ENCODE measurements at regions not wholly inside any gene's neighbourhood (a gene's known extent, or its start where the extent isn't known, plus 50 kb on each side); places are given as distances from the start of the nearest gene placed in this dataset.

DNA sequence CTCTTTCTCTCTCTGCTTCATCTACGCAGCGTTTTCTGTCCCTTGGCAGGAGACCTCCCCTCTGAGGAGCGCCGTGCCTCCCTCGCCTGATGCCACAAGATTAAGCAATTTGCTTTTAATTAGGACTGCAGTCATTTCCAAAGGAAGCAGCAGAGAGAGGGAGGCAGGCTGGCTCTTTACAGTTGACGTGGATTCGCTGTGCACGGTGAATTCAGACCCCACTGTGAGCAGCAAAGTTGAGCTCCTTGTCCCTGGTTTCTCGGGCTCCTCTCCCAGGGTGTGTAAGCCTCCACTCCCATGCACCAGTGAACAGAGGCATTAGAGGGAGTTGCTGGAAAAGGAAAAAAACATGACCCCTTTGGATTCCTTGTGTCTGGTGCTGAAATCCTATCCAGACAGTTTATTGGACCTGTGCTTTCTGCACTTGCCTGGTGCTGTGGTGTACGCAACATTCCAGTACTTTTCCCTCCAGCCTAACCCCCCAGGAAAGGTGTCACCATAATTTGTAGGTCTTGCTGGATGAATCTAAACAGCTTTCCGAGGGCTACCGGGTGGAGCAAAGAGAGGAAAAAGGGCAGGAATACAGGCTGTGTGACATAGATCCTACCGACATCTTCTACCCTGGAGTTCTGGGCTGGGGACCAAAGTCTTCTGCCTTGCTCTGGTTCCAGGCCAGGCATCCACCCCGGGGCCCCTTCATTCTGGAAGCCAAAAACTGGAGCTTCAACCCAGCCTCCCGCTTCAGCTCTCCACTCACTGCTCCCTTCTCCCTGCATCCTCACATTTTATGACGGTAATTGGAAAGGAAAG lies 171.0 kb downstream of the MAF start:
- TF ChIP-seq ZNF274 (IDR thresholded peaks at IDR 0.05; ENCODE audit: low read depth, low read length) (no peak), YY1 (IDR thresholded peaks at IDR 0.05; ENCODE audit: insufficient read depth, insufficient read length) (no peak), SUZ12 (IDR thresholded peaks at IDR 0.05; ENCODE audit: extremely low read depth, insufficient read depth, insufficient read length) (no peak)
